Forelimb muscle (tissue), 1 donor: ENCODE measurements at regions not wholly inside any gene's neighbourhood (a gene's known extent, or its start where the extent isn't known, plus 50 kb on each side); places are given as distances from the start of the nearest gene placed in this dataset.

Experiments
- DNase-seq: peaks from one replicate; pipeline ENCODE4 v3.0.0-alpha.2; 2013; ENCODE audit warnings: low read depth

GRCh38 chr1:65486613-65487012 is 66.1 kb downstream of the LEPR start:
- DNase-seq, result no peak

GRCh38 chr1:65489481-65489880 is 69.0 kb downstream of the LEPR start:
- no peak for DNase-seq

GRCh38 chr1:65490231-65491009 is 70.0 kb downstream of the LEPR start:
- DNase-seq, result no peak

GRCh38 chr1:65491472-65491871 is 71.0 kb downstream of the LEPR start:
- no peak for DNase-seq

GRCh38 chr1:65493802-65494201 is 73.3 kb downstream of the LEPR start:
- DNase-seq, result no peak

GRCh38 chr1:65494671-65495070 is 74.2 kb downstream of the LEPR start:
- no peak for DNase-seq

GRCh38 chr1:65495137-65495536 is 74.7 kb downstream of the LEPR start:
- DNase-seq, result no peak

- no peak for DNase-seq
These were observed 76.9 kb downstream of the LEPR start for GRCh38 chr1:65497256-65497830.

- DNase-seq, result no peak
These were observed 83.0 kb downstream of the LEPR start for GRCh38 chr1:65503427-65503826.

GRCh38 chr1:65504263-65504662 is 83.8 kb downstream of the LEPR start:
- no peak for DNase-seq

GRCh38 chr1:65505547-65506300 is 85.3 kb downstream of the LEPR start:
- DNase-seq, result no peak

GRCh38 chr1:65508051-65508450 is 87.6 kb downstream of the LEPR start:
- DNase-seq, result no peak

GRCh38 chr1:65509912-65510680 is 89.6 kb downstream of the LEPR start:
- DNase-seq, result no peak

- no peak for DNase-seq
These were observed 90.5 kb downstream of the LEPR start for GRCh38 chr1:65510961-65511360.

- no peak for DNase-seq
These were observed 91.9 kb downstream of the LEPR start for GRCh38 chr1:65512383-65512782.

GRCh38 chr1:65512967-65513780 is 92.7 kb downstream of the LEPR start:
- no peak for DNase-seq

- DNase-seq, result no peak
These were observed 93.6 kb downstream of the LEPR start for GRCh38 chr1:65514041-65514440.

- no peak for DNase-seq
These were observed 104.4 kb downstream of the LEPR start for GRCh38 chr1:65524931-65525265.

GRCh38 chr1:65525266-65526048 is 105.0 kb downstream of the LEPR start:
- no peak for DNase-seq

- DNase-seq, result no peak
These were observed 105.6 kb downstream of the LEPR start for GRCh38 chr1:65526049-65526556.
